SU-DHL-6 (cell line): ENCODE measurements at regions not wholly inside any gene's neighbourhood (a gene's known extent, or its start where the extent isn't known, plus 50 kb on each side); places are given as distances from the start of the nearest gene placed in this dataset.

ENCODE experiments used
- H2AFZ ChIP-seq: fragments of 200-600 bp; sonication (generic); 2 replicates; pipeline ENCODE4 v1.6.1; 2014; ENCODE audit warnings: low read depth, mild to moderate bottlenecking, moderate library complexity, mixed read lengths, antibody characterized with exemption, low read length; ENCODE audit not compliant: severe bottlenecking
- H3F3A ChIP-seq: fragments of 200-600 bp; shearing (Covaris generic); 2 replicates; pipeline ENCODE4 v1.6.0; 2016; ENCODE audit warnings: antibody characterized with exemption, mild to moderate bottlenecking; ENCODE audit not compliant: insufficient read depth
- H3K27ac ChIP-seq: fragments of 200-600 bp; sonication (generic); 2 replicates; pipeline ENCODE4 v1.5.1; 2016; ENCODE audit warnings: low read depth, mild to moderate bottlenecking, low read length, moderate library complexity, mixed read lengths
- H3K27me3 ChIP-seq: fragments of 200-600 bp; sonication (generic), shearing (Covaris generic); 2 replicates; pipeline ENCODE4 v1.6.0; 2014; ENCODE audit warnings: mild to moderate bottlenecking, low read length
- H3K36me3 ChIP-seq: fragments of 200-600 bp; sonication (generic); 2 replicates; pipeline ENCODE4 v1.6.1; 2014; ENCODE audit warnings: mild to moderate bottlenecking, low read length, mixed read lengths
- H3K4me2 ChIP-seq: fragments of 300-600, 200-600 bp; shearing (Covaris generic), sonication (generic); 2 replicates; pipeline ENCODE4 v1.6.0; 2014; ENCODE audit warnings: low read length, low read depth, mild to moderate bottlenecking; ENCODE audit not compliant: poor library complexity, severe bottlenecking
- H3K4me3 ChIP-seq: fragments of 200-600 bp; sonication (generic); 2 replicates; pipeline ENCODE4 v1.5.1; 2014; ENCODE audit warnings: antibody characterized with exemption, low read length, mild to moderate bottlenecking, mixed read lengths; ENCODE audit not compliant: insufficient read depth, poor library complexity, severe bottlenecking
- H3K79me2 ChIP-seq: fragments of 200-600 bp; sonication (generic); 2 replicates; pipeline ENCODE4 v1.6.1; 2014; ENCODE audit warnings: mild to moderate bottlenecking, low read length, moderate library complexity; ENCODE audit not compliant: insufficient read depth
- H3K9ac ChIP-seq: fragments of 200-600 bp; sonication (generic); 2 replicates; pipeline ENCODE4 v1.7.0; 2014; ENCODE audit warnings: mild to moderate bottlenecking, low read length
- H3K9me2 ChIP-seq: fragments of 200-600 bp; sonication (generic); replicated peaks from 2 replicates; pipeline ENCODE4 v1.6.1; 2014; ENCODE audit warnings: low read length; ENCODE audit not compliant: insufficient read depth
- H3K9me3 ChIP-seq: fragments of 200-600 bp; sonication (generic); 2 replicates; pipeline ENCODE4 v1.6.1; 2014; ENCODE audit warnings: low read length, mixed read lengths; ENCODE audit not compliant: insufficient read depth
- H4K20me1 ChIP-seq: fragments of 200-600 bp; sonication (generic); 2 replicates; pipeline ENCODE4 v1.6.1; 2014; ENCODE audit warnings: low read depth, mild to moderate bottlenecking, antibody characterized with exemption, low read length, moderate library complexity, mixed read lengths
- CTCF ChIP-seq: fragments of 200-600 bp; sonication (generic); IDR thresholded peaks from one replicate; pipeline ENCODE4 v1.5.1; 2017; ENCODE audit warnings: antibody characterized with exemption, mild to moderate bottlenecking, low read length, moderate library complexity; ENCODE audit not compliant: insufficient read depth, poor library complexity, severe bottlenecking
- EZH2phosphoT487 ChIP-seq: fragments of 200-600 bp; sonication (generic), shearing (Covaris generic); conservative IDR thresholded peaks from 2 replicates; pipeline ENCODE4 v1.6.1; 2018; ENCODE audit warnings: mild to moderate bottlenecking, antibody characterized with exemption, low read length, moderate library complexity, mixed read lengths

- no peak overlapping the region for H3K4me2 ChIP-seq
- TF ChIP-seq CTCF, result no peak
- TF ChIP-seq EZH2phosphoT487, result no peak
- no peaks in the 10 kb centered on the region for H3K27me3 ChIP-seq
- H3K27ac ChIP-seq, result no peak overlapping the region
- H3K36me3 ChIP-seq, result no peaks in the 10 kb centered on the region
- H3F3A ChIP-seq, result no peaks in the 10 kb centered on the region
- no peaks in the 10 kb centered on the region for H3K9me2 ChIP-seq
- no peak overlapping the region for H3K4me3 ChIP-seq
- no peaks in the 10 kb centered on the region for H3K9me3 ChIP-seq
- no peak overlapping the region for H2AFZ ChIP-seq
- no peak overlapping the region for H3K9ac ChIP-seq
- H3K79me2 ChIP-seq, result no peaks in the 10 kb centered on the region
- H4K20me1 ChIP-seq, result no peaks in the 10 kb centered on the region
Measured at GRCh38 chr2:9703701-9704221, 73.0 kb upstream of the YWHAQ start.

GRCh38 chr2:9704600-9704999, 73.8 kb upstream of the YWHAQ start:
- no peaks in the 10 kb centered on the region for H3K27me3 ChIP-seq
- no peaks in the 10 kb centered on the region for H4K20me1 ChIP-seq
- no peaks in the 10 kb centered on the region for H3F3A ChIP-seq
- TF ChIP-seq EZH2phosphoT487 (no peak), CTCF (no peak)
- no peaks in the 10 kb centered on the region for H3K9me2 ChIP-seq
- H3K4me2 ChIP-seq, result no peak overlapping the region
- H3K36me3 ChIP-seq, result no peaks in the 10 kb centered on the region
- no peaks in the 10 kb centered on the region for H3K9me3 ChIP-seq
- no peaks in the 10 kb centered on the region for H3K79me2 ChIP-seq
- H2AFZ ChIP-seq, result no peak overlapping the region
- no peak overlapping the region for H3K9ac ChIP-seq
- H3K4me3 ChIP-seq, result no peak overlapping the region
- no peak overlapping the region for H3K27ac ChIP-seq

GRCh38 chr2:9705196-9705595, 74.4 kb upstream of the YWHAQ start:
- Histone ChIP-seq H3K27ac (no peak overlapping the region), H3K9me2 (no peaks in the 10 kb centered on the region), H3K27me3 (no peaks in the 10 kb centered on the region), H3K4me3 (no peak overlapping the region), H4K20me1 (no peaks in the 10 kb centered on the region), H3K36me3 (no peaks in the 10 kb centered on the region), H3F3A (no peaks in the 10 kb centered on the region), H3K4me2 (no peak overlapping the region), H2AFZ (no peak overlapping the region), H3K9ac (no peak overlapping the region), H3K79me2 (no peaks in the 10 kb centered on the region), H3K9me3 (no peaks in the 10 kb centered on the region)
- no peak for TF ChIP-seq CTCF
- no peak for TF ChIP-seq EZH2phosphoT487

- Histone ChIP-seq H3F3A (no peaks in the 10 kb centered on the region), H2AFZ (no peak overlapping the region), H3K4me2 (no peak overlapping the region), H3K27ac (no peak overlapping the region), H3K9me3 (no peaks in the 10 kb centered on the region), H3K27me3 (no peaks in the 10 kb centered on the region), H3K4me3 (no peak overlapping the region), H3K9ac (no peak overlapping the region), H3K36me3 (no peaks in the 10 kb centered on the region), H4K20me1 (no peaks in the 10 kb centered on the region), H3K9me2 (no peaks in the 10 kb centered on the region), H3K79me2 (no peaks in the 10 kb centered on the region)
- no peak for TF ChIP-seq EZH2phosphoT487
Measured at GRCh38 chr2:9707008-9707407, 76.2 kb upstream of the YWHAQ start.
